H9 (cell line): ENCODE measurements at regions not wholly inside any gene's neighbourhood (a gene's known extent, or its start where the extent isn't known, plus 50 kb on each side); places are given as distances from the start of the nearest gene placed in this dataset.

Source experiments
- DNase-seq: peaks from one replicate; pipeline ENCODE4 v3.0.0-alpha.2; 2017
- H2AFZ ChIP-seq: one replicate; pipeline ENCODE4 v1.6.1; 2013; ENCODE audit warnings: mild to moderate bottlenecking, low read length, control low read depth, moderate library complexity
- H2AK5ac ChIP-seq: 2 replicates; pipeline ENCODE4 v1.6.1; 2013; ENCODE audit warnings: low read length, control low read depth, mixed read lengths; ENCODE audit not compliant: insufficient read length
- H2BK120ac ChIP-seq: one replicate; pipeline ENCODE4 v1.6.1; 2013; ENCODE audit warnings: low read depth, mild to moderate bottlenecking, low read length, control low read depth, inconsistent platforms; ENCODE audit not compliant: poor library complexity, severe bottlenecking
- H2BK12ac ChIP-seq: 2 replicates; pipeline ENCODE4 v1.6.1; 2013; ENCODE audit warnings: low read length, control low read depth, mixed read lengths, low read depth; ENCODE audit not compliant: insufficient read length
- H2BK15ac ChIP-seq: 2 replicates; pipeline ENCODE4 v1.6.1; 2013; ENCODE audit warnings: low read depth, low read length, control low read depth
- H2BK20ac ChIP-seq: one replicate; pipeline ENCODE4 v1.6.1; 2013; ENCODE audit warnings: low read depth, mild to moderate bottlenecking, low read length, control low read depth, inconsistent platforms; ENCODE audit not compliant: poor library complexity, severe bottlenecking
- H2BK5ac ChIP-seq: 2 replicates; pipeline ENCODE4 v1.6.1; 2013; ENCODE audit warnings: low read length, control low read depth, mixed read lengths; ENCODE audit not compliant: insufficient read length
- H3K14ac ChIP-seq: 2 replicates; pipeline ENCODE4 v1.6.1; 2013; ENCODE audit warnings: low read length, control low read depth; ENCODE audit not compliant: insufficient read depth
- H3K18ac ChIP-seq: 2 replicates; pipeline ENCODE4 v1.6.1; 2013; ENCODE audit warnings: low read depth, mild to moderate bottlenecking, mixed read lengths, low read length, control low read depth; ENCODE audit not compliant: insufficient read length
- H3K23ac ChIP-seq: 2 replicates; pipeline ENCODE4 v1.6.1; 2013; ENCODE audit warnings: low read length, control low read depth, mixed read lengths, low read depth; ENCODE audit not compliant: insufficient read length
- H3K23me2 ChIP-seq: 2 replicates; pipeline ENCODE4 v1.6.1; 2013; ENCODE audit warnings: low read depth, mild to moderate bottlenecking, mixed read lengths, low read length, control low read depth; ENCODE audit not compliant: insufficient read length, poor library complexity, severe bottlenecking
- H3K27ac ChIP-seq: 2 replicates; pipeline ENCODE4 v1.5.1; 2013; ENCODE audit warnings: low read length, control low read depth, mixed read lengths, low read depth; ENCODE audit not compliant: insufficient read length
- H3K27me3 ChIP-seq: 2 replicates; pipeline ENCODE4 v1.6.1; 2013; ENCODE audit warnings: low read length, control low read depth, inconsistent platforms; ENCODE audit not compliant: insufficient read depth
- H3K4ac ChIP-seq: 2 replicates; pipeline ENCODE4 v1.6.1; 2013; ENCODE audit warnings: low read depth, mild to moderate bottlenecking, control low read depth, inconsistent platforms, low read length, moderate library complexity
- H3K4me1 ChIP-seq: 2 replicates; pipeline ENCODE4 v1.6.1; 2013; ENCODE audit warnings: low read length, control low read depth, inconsistent platforms; ENCODE audit not compliant: insufficient read depth
- H3K4me2 ChIP-seq: 2 replicates; pipeline ENCODE4 v1.6.1; 2013; ENCODE audit warnings: low read length, control low read depth, mixed read lengths; ENCODE audit not compliant: insufficient read length, insufficient read depth
- H3K56ac ChIP-seq: 2 replicates; pipeline ENCODE4 v1.6.1; 2013; ENCODE audit warnings: low read depth, mild to moderate bottlenecking, mixed read lengths, low read length, control low read depth; ENCODE audit not compliant: insufficient read length
- H3K79me1 ChIP-seq: 2 replicates; pipeline ENCODE4 v1.6.1; 2013; ENCODE audit warnings: low read depth, mild to moderate bottlenecking, moderate library complexity, low read length, control low read depth, inconsistent platforms; ENCODE audit not compliant: insufficient read depth, poor library complexity, severe bottlenecking
- H3K79me2 ChIP-seq: 2 replicates; pipeline ENCODE4 v1.6.1; 2013; ENCODE audit warnings: low read length, control low read depth, inconsistent platforms; ENCODE audit not compliant: insufficient read depth
- H3K9ac ChIP-seq: 2 replicates; pipeline ENCODE4 v1.6.1; 2013; ENCODE audit warnings: low read length, control low read depth, mixed read lengths; ENCODE audit not compliant: insufficient read length; ENCODE audit errors: extremely low read depth
- H3K9me3 ChIP-seq: one replicate; pipeline ENCODE4 v1.6.1; 2013; ENCODE audit warnings: low read depth, low read length, inconsistent platforms; ENCODE audit not compliant: control insufficient read depth
- H3T11ph ChIP-seq: one replicate; pipeline ENCODE4 v1.6.1; 2013; ENCODE audit warnings: mild to moderate bottlenecking, low read length, control low read depth, inconsistent platforms
- H4K20me1 ChIP-seq: one replicate; pipeline ENCODE4 v1.6.1; 2013; ENCODE audit not compliant: control insufficient read depth, insufficient read length, insufficient read depth
- H4K5ac ChIP-seq: 2 replicates; pipeline ENCODE4 v1.6.1; 2013; ENCODE audit warnings: low read depth, mild to moderate bottlenecking, mixed read lengths, low read length, control low read depth; ENCODE audit not compliant: insufficient read length
- H4K8ac ChIP-seq: replicated peaks from 2 replicates; pipeline ENCODE4 v1.6.1; 2013; ENCODE audit warnings: low read length, control low read depth, mixed read lengths, low read depth; ENCODE audit not compliant: insufficient read length
- H4K91ac ChIP-seq: 2 replicates; pipeline ENCODE4 v1.6.1; 2013; ENCODE audit warnings: low read depth, mild to moderate bottlenecking, moderate library complexity, mixed read lengths, low read length, control low read depth; ENCODE audit not compliant: insufficient read length
- H3K27ac Mint-ChIP-seq, 3 experiments: 2 replicates in 2 of 3; 3 replicates in 1 of 3; pipeline ENCODE4 v1.8.0; 2020 to 2021; ENCODE audit warnings: mixed read lengths in 3 of 3, mild to moderate bottlenecking in 1 of 3, moderate library complexity in 1 of 3
- H3K27me3 Mint-ChIP-seq: 2 replicates; pipeline ENCODE4 v1.8.0; 2021; ENCODE audit warnings: low read depth, mild to moderate bottlenecking, moderate library complexity, mixed read lengths
- H3K36me3 Mint-ChIP-seq, 3 experiments: 2 replicates in 2 of 3; 3 replicates in 1 of 3; pipeline ENCODE4 v1.8.0; 2020 to 2021; ENCODE audit warnings: low read depth in 3 of 3, mixed read lengths in 3 of 3; ENCODE audit not compliant: insufficient read depth in 1 of 3
- H3K4me1 Mint-ChIP-seq, 2 experiments: 2 replicates each; pipeline ENCODE4 v1.8.0; 2020; ENCODE audit warnings: mixed read lengths in 2 of 2
- H3K4me3 Mint-ChIP-seq, 2 experiments: 2 replicates in 1 of 2; 3 replicates in 1 of 2; pipeline ENCODE4 v1.8.0; 2020 to 2021; ENCODE audit warnings: mild to moderate bottlenecking in 2 of 2, mixed read lengths in 2 of 2, moderate library complexity in 1 of 2
- H3K9me3 Mint-ChIP-seq, 2 experiments: 2 replicates in 1 of 2; 3 replicates in 1 of 2; pipeline ENCODE4 v1.8.0; 2020; ENCODE audit warnings: mild to moderate bottlenecking in 2 of 2, mixed read lengths in 2 of 2, moderate library complexity in 1 of 2
- CTCF ChIP-seq: fragments of 200-600 bp; sonication (generic); conservative IDR thresholded peaks from 3 replicates; pipeline ENCODE4 v1.8.0; 2021; ENCODE audit warnings: antibody characterized with exemption, mild to moderate bottlenecking
- WGBS: extraction: QIAGEN DNeasy Blood & Tissue Kit; methylation state at CpG from one replicate; pipeline ENCODE4 v1.1.7; 2013; ENCODE audit warnings: missing lambda C conversion rate, low lambda C conversion rate, mixed read lengths; ENCODE audit not compliant: insufficient read length; ENCODE audit errors: extremely low coverage; 5-methylcytosine and 5-hydroxymethylcytosine counted together

- no CpG with 5 or more reads among the region's 4 CpGs for WGBS
These were observed 51.9 kb upstream of the JAK2 start for GRCh38 chr9:4933177-4933576.

More at GRCh38 chr9:4933177-4933576, 51.9 kb upstream of the JAK2 start:
- Mint-ChIP-seq H3K36me3 (no peaks in the 10 kb centered on the region), H3K4me3 (no peak overlapping the region), H3K27me3 (no peaks in the 10 kb centered on the region), H3K9me3 (no peaks in the 10 kb centered on the region), H3K27ac (peak overlapping the region in 1 of 3 experiments; percentile 13; a peak in 1 of 7 replicates), H3K4me1 (no peaks in the 10 kb centered on the region)
- Histone ChIP-seq H2BK5ac (no peak overlapping the region), H4K8ac (no peak overlapping the region), H3T11ph (no peak overlapping the region), H3K56ac (no peak overlapping the region), H3K23ac (no peak overlapping the region), H3K79me1 (no peaks in the 10 kb centered on the region), H3K18ac (no peak overlapping the region), H2BK120ac (no peak overlapping the region), H3K9ac (no peak overlapping the region), H2AK5ac (no peak overlapping the region), H4K5ac (no peak overlapping the region), H2BK12ac (no peak overlapping the region), H3K4me1 (no peaks in the 10 kb centered on the region), H3K27me3 (no peaks in the 10 kb centered on the region), H3K79me2 (no peaks in the 10 kb centered on the region), H3K23me2 (no peaks in the 10 kb centered on the region), H2BK15ac (no peak overlapping the region), H3K9me3 (no peaks in the 10 kb centered on the region), H3K14ac (no peak overlapping the region), H4K91ac (no peak overlapping the region), H2AFZ (no peak overlapping the region), H3K27ac (no peak overlapping the region), H4K20me1 (no peaks in the 10 kb centered on the region), H3K4ac (no peak overlapping the region), H2BK20ac (no peak overlapping the region), H3K4me2 (no peak overlapping the region)
- DNase-seq: no peak
- no peak for TF ChIP-seq CTCF
